CD4-positive, CD25-positive, alpha-beta regulatory T cell (primary cell): ENCODE measurements at regions not wholly inside any gene's neighbourhood (a gene's known extent, or its start where the extent isn't known, plus 50 kb on each side); places are given as distances from the start of the nearest gene placed in this dataset.

ENCODE experiments used
- ATAC-seq, 2 donors: fragments of 150-1000 bp; cut with Tn5 transposase; one replicate each; pipeline ENCODE4 v1.10.0; 2021; ENCODE audit warnings: low read depth in 2 of 2, moderate number of reproducible peaks in 2 of 2, moderate library complexity in 1 of 2
- DNase-seq, 3 donors: peaks; one replicate each; pipeline versions ENCODE4 v3.0.0 to v3.0.0-alpha.2; 2012 to 2022; ENCODE audit warnings: mixed read lengths in 1 of 3
- H3K27ac ChIP-seq: one replicate; pipeline ENCODE4 v1.7.0; 2013; ENCODE audit warnings: mild to moderate bottlenecking, low read length; ENCODE audit not compliant: insufficient read depth, poor library complexity, severe bottlenecking
- H3K27me3 ChIP-seq: one replicate; pipeline ENCODE4 v1.7.0; 2013; ENCODE audit warnings: low read length; ENCODE audit not compliant: control insufficient read depth, insufficient read depth
- H3K36me3 ChIP-seq: one replicate; pipeline ENCODE4 v1.7.0; 2013; ENCODE audit warnings: mild to moderate bottlenecking, low read length, moderate library complexity; ENCODE audit not compliant: control insufficient read depth, insufficient read depth
- H3K4me1 ChIP-seq: 2 replicates; pipeline ENCODE4 v1.7.0; 2013; ENCODE audit warnings: mild to moderate bottlenecking, low read length; ENCODE audit not compliant: insufficient read depth, control insufficient read depth, poor library complexity, severe bottlenecking
- H3K4me3 ChIP-seq: one replicate; pipeline ENCODE4 v1.7.0; 2013; ENCODE audit warnings: low read depth, mild to moderate bottlenecking, low read length, moderate library complexity
- H3K9me3 ChIP-seq, 2 experiments: 1 replicate in 1 of 2; 2 replicates in 1 of 2; pipeline ENCODE4 v1.7.0; 2013; ENCODE audit warnings: low read length in 2 of 2, mild to moderate bottlenecking in 1 of 2, moderate library complexity in 1 of 2; ENCODE audit not compliant: control insufficient read depth in 2 of 2
- H3K27ac Mint-ChIP-seq, 3 donors: one replicate each; pipeline ENCODE4 v1.8.0; 2020 to 2022; ENCODE audit warnings: mild to moderate bottlenecking in 3 of 3, mixed read lengths in 3 of 3, moderate library complexity in 2 of 3
- H3K27me3 Mint-ChIP-seq: one replicate; pipeline ENCODE4 v1.8.0; 2022; ENCODE audit warnings: mild to moderate bottlenecking, mixed read lengths
- H3K36me3 Mint-ChIP-seq: one replicate; pipeline ENCODE4 v1.8.0; 2020; ENCODE audit warnings: mixed read lengths
- H3K4me1 Mint-ChIP-seq, 4 donors: one replicate each; pipeline ENCODE4 v1.8.0; 2020 to 2022; ENCODE audit warnings: mixed read lengths in 4 of 4, mild to moderate bottlenecking in 1 of 4
- H3K4me3 Mint-ChIP-seq, 4 donors: one replicate each; pipeline ENCODE4 v1.8.0; 2020 to 2022; ENCODE audit warnings: mild to moderate bottlenecking in 4 of 4, mixed read lengths in 4 of 4, moderate library complexity in 3 of 4
- H3K9me3 Mint-ChIP-seq, 7 donors: one replicate each; pipeline ENCODE4 v1.8.0; 2020 to 2022; ENCODE audit warnings: mixed read lengths in 7 of 7, mild to moderate bottlenecking in 3 of 7, moderate library complexity in 2 of 7

GRCh38 chr14:98173305-98173704 is 1098.7 kb downstream of the BCL11B start:
- Histone ChIP-seq H3K36me3 (no peaks in the 10 kb centered on the region), H3K4me3 (peak overlapping the region; percentile 65), H3K27me3 (no peaks in the 10 kb centered on the region), H3K4me1 (peaks cover 90% of the 10 kb centered on the region), H3K9me3 (peaks cover 0 to 3% of the 10 kb centered on the region in 2 experiments), H3K27ac (peak overlapping the region; percentile 77)
- DNase-seq (peak; percentile 35 to 88 (median 68)), ATAC-seq (peak; percentile 71 to 76)
- Mint-ChIP-seq H3K27me3 (no peaks in the 10 kb centered on the region), H3K27ac (peak overlapping the region; percentile 93 to 99 (median 98)), H3K4me3 (peak overlapping the region; percentile 68 to 94 (median 87)), H3K36me3 (peaks cover 7% of the 10 kb centered on the region), H3K4me1 (peaks cover 57 to 100% (median 93%) of the 10 kb centered on the region in 4 donors), H3K9me3 (peaks cover 0 to 5% (median 0%) of the 10 kb centered on the region in 7 donors)

- Histone ChIP-seq H3K27me3 (no peaks in the 10 kb centered on the region), H3K9me3 (peaks cover 0 to 1% of the 10 kb centered on the region in 2 experiments), H3K36me3 (no peaks in the 10 kb centered on the region), H3K4me1 (peaks cover 87% of the 10 kb centered on the region), H3K27ac (peak overlapping the region; percentile 77), H3K4me3 (peak overlapping the region; percentile 65)
- no peaks in the 10 kb centered on the region for H3K36me3 Mint-ChIP-seq
- H3K27me3 Mint-ChIP-seq, result no peaks in the 10 kb centered on the region
- peaks cover 0 to 3% (median 0%) of the 10 kb centered on the region in 7 donors for H3K9me3 Mint-ChIP-seq
- H3K4me1 Mint-ChIP-seq, result peaks cover 57 to 98% (median 89%) of the 10 kb centered on the region in 4 donors
- H3K27ac Mint-ChIP-seq, result peak overlapping the region; percentile 93 to 99 (median 98)
- DNase-seq, result peak in 1 of 3 donors; percentile 55
- ATAC-seq, result no peak
- peak overlapping the region; percentile 63 to 94 (median 78) for H3K4me3 Mint-ChIP-seq
Observed at GRCh38 chr14:98174041-98174440, 1098.0 kb downstream of the BCL11B start.

- no peaks in the 10 kb centered on the region for H3K9me3 ChIP-seq
- peak in 1 of 3 donors; percentile 65 for DNase-seq
- no peaks in the 10 kb centered on the region for H3K27me3 ChIP-seq
- no peaks in the 10 kb centered on the region for H3K9me3 Mint-ChIP-seq
- H3K27me3 Mint-ChIP-seq, result no peaks in the 10 kb centered on the region
- peaks cover 82% of the 10 kb centered on the region for H3K4me1 ChIP-seq
- peaks cover 4% of the 10 kb centered on the region for H3K36me3 Mint-ChIP-seq
- peak overlapping the region; percentile 56 for H3K4me3 ChIP-seq
- no peak for ATAC-seq
- peak overlapping the region; percentile 93 to 99 (median 98) for H3K27ac Mint-ChIP-seq
- H3K36me3 ChIP-seq, result no peaks in the 10 kb centered on the region
- H3K4me3 Mint-ChIP-seq, result peak overlapping the region; percentile 63 to 94 (median 78)
- H3K27ac ChIP-seq, result peak overlapping the region; percentile 77
- peaks cover 54 to 98% (median 85%) of the 10 kb centered on the region in 4 donors for H3K4me1 Mint-ChIP-seq
Observed at GRCh38 chr14:98175436-98175835, 1096.6 kb downstream of the BCL11B start.

DNA sequence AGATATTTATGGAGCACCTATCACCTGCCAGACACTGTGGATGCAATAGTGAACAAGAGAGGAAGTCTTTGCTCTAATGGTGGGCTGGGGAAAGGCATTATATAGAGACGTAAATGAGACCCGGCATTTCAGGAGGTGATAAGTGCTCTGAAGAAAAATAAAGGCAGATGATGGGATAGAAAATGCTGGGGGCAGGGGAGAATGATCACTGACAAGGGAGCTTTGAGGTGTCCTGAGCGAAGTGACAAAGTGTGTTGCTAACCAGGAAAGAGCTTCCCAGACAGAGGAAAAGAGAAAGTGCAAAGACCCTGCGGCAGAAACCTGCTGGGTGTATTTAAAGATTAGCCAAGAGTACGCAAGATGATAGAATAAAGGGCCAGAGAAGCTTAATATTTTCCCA is 1096.1 kb downstream of the BCL11B start:
- no peak for DNase-seq
- H3K27me3 Mint-ChIP-seq, result no peaks in the 10 kb centered on the region
- H3K27ac Mint-ChIP-seq, result peak overlapping the region; percentile 93 to 99 (median 98)
- Histone ChIP-seq H3K36me3 (no peaks in the 10 kb centered on the region), H3K27ac (peak overlapping the region; percentile 77), H3K4me1 (peaks cover 82% of the 10 kb centered on the region), H3K27me3 (no peaks in the 10 kb centered on the region), H3K4me3 (peak overlapping the region; percentile 56), H3K9me3 (no peaks in the 10 kb centered on the region)
- peak overlapping the region; percentile 63 to 94 (median 78) for H3K4me3 Mint-ChIP-seq
- ATAC-seq, result no peak
- H3K9me3 Mint-ChIP-seq, result no peaks in the 10 kb centered on the region
- H3K36me3 Mint-ChIP-seq, result peaks cover 4% of the 10 kb centered on the region
- peaks cover 55 to 96% (median 85%) of the 10 kb centered on the region in 4 donors for H3K4me1 Mint-ChIP-seq

DNA sequence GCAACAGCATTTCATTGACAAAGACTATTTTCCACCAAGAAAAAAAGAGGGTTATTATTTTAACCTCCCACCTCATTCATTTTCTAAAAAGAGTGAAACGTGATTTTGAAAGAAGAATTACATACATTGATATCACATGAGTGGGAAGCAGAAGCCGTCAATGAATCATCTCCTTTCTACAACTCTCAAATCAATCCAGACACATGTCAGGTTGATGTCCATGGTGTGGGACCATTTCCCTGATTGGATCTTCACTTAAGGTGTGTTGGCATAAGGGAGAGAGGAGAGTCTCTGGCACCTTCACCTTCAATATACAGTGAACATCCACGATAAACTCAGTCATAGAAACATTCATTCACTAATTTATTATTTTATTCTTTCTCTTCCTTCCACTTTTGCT is 1095.1 kb downstream of the BCL11B start:
- no peak for DNase-seq
- Mint-ChIP-seq H3K4me1 (peaks cover 64 to 96% (median 82%) of the 10 kb centered on the region in 4 donors), H3K27ac (peak overlapping the region; percentile 93 to 99 (median 98)), H3K9me3 (no peaks in the 10 kb centered on the region), H3K27me3 (no peaks in the 10 kb centered on the region), H3K36me3 (peaks cover 4% of the 10 kb centered on the region), H3K4me3 (peak overlapping the region; percentile 65 to 68 (median 66))
- peak overlapping the region; percentile 77 for H3K27ac ChIP-seq
- no peak for ATAC-seq
- H3K4me3 ChIP-seq, result no peak overlapping the region
- peaks cover 82% of the 10 kb centered on the region for H3K4me1 ChIP-seq
- H3K27me3 ChIP-seq, result no peaks in the 10 kb centered on the region
- H3K9me3 ChIP-seq, result no peaks in the 10 kb centered on the region
- no peaks in the 10 kb centered on the region for H3K36me3 ChIP-seq

- H3K4me1 Mint-ChIP-seq, result peaks cover 70 to 96% (median 83%) of the 10 kb centered on the region in 4 donors
- H3K36me3 Mint-ChIP-seq, result peaks cover 4% of the 10 kb centered on the region
- ATAC-seq, result peak; percentile 9 to 12
- H3K4me3 Mint-ChIP-seq, result peak overlapping the region; percentile 39 to 66 (median 66)
- H3K9me3 Mint-ChIP-seq, result no peaks in the 10 kb centered on the region
- no peaks in the 10 kb centered on the region for H3K27me3 Mint-ChIP-seq
- H3K4me3 ChIP-seq, result peak overlapping the region; percentile 39
- H3K9me3 ChIP-seq, result no peaks in the 10 kb centered on the region
- DNase-seq, result peak in 1 of 3 donors; percentile 60
- no peaks in the 10 kb centered on the region for H3K36me3 ChIP-seq
- peaks cover 82% of the 10 kb centered on the region for H3K4me1 ChIP-seq
- no peaks in the 10 kb centered on the region for H3K27me3 ChIP-seq
- peak overlapping the region; percentile 77 for H3K27ac ChIP-seq
- peak overlapping the region; percentile 93 to 99 (median 98) for H3K27ac Mint-ChIP-seq
Observed at GRCh38 chr14:98177551-98177950, 1094.4 kb downstream of the BCL11B start.

GRCh38 chr14:98181241-98181640 is 1090.8 kb downstream of the BCL11B start:
- H3K4me1 Mint-ChIP-seq, result peaks cover 62 to 96% (median 81%) of the 10 kb centered on the region in 4 donors
- Histone ChIP-seq H3K27me3 (no peaks in the 10 kb centered on the region), H3K27ac (peak overlapping the region; percentile 76), H3K9me3 (no peaks in the 10 kb centered on the region), H3K4me3 (no peak overlapping the region), H3K4me1 (peaks cover 82% of the 10 kb centered on the region), H3K36me3 (no peaks in the 10 kb centered on the region)
- no peaks in the 10 kb centered on the region for H3K27me3 Mint-ChIP-seq
- H3K27ac Mint-ChIP-seq, result peak overlapping the region; percentile 83 to 95 (median 86)
- DNase-seq (no peak), ATAC-seq (no peak)
- H3K9me3 Mint-ChIP-seq, result no peaks in the 10 kb centered on the region
- peak overlapping the region; percentile 34 to 78 (median 57) for H3K4me3 Mint-ChIP-seq
- H3K36me3 Mint-ChIP-seq, result peaks cover 4% of the 10 kb centered on the region

GRCh38 chr14:98181768-98182167 is 1090.2 kb downstream of the BCL11B start:
- peak overlapping the region; percentile 62 for H3K4me3 ChIP-seq
- peaks cover 82% of the 10 kb centered on the region for H3K4me1 ChIP-seq
- H3K27ac Mint-ChIP-seq, result peak overlapping the region; percentile 92 to 100 (median 95)
- peak overlapping the region; percentile 76 for H3K27ac ChIP-seq
- H3K36me3 Mint-ChIP-seq, result peaks cover 4% of the 10 kb centered on the region
- peak overlapping the region in 2 of 4 donors; percentile 73 to 84 for H3K4me3 Mint-ChIP-seq
- no peak for ATAC-seq
- no peak for DNase-seq
- H3K9me3 Mint-ChIP-seq, result no peaks in the 10 kb centered on the region
- no peaks in the 10 kb centered on the region for H3K27me3 ChIP-seq
- H3K9me3 ChIP-seq, result no peaks in the 10 kb centered on the region
- H3K36me3 ChIP-seq, result no peaks in the 10 kb centered on the region
- H3K27me3 Mint-ChIP-seq, result no peaks in the 10 kb centered on the region
- H3K4me1 Mint-ChIP-seq, result peaks cover 59 to 96% (median 81%) of the 10 kb centered on the region in 4 donors
